H1 (cell line): ENCODE measurements at regions not wholly inside any gene's neighbourhood (a gene's known extent, or its start where the extent isn't known, plus 50 kb on each side); places are given as distances from the start of the nearest gene placed in this dataset.

Experiments
- CTCF ChIA-PET: fragments of 300-600 bp; sonication (Branson Sonifier 250); formaldehyde crosslinking; loops from one replicate; lab custom pipeline; 2021; ENCODE audit not compliant: partially characterized antibody; lab: Charles Lee
- POLR2A ChIA-PET: fragments of 300-600 bp; sonication (Branson Sonifier 250); formaldehyde crosslinking; loops from one replicate; lab custom pipeline; 2021; ENCODE audit warnings: inconsistent platforms; ENCODE audit not compliant: partially characterized antibody; lab: Charles Lee
- DNase-seq, 2 experiments: peaks; one replicate each; pipeline versions ENCODE4 v3.0.0 to v3.0.0-alpha.2; 2010 to 2022; ENCODE audit warnings: low spot score in 2 of 2, low read depth in 1 of 2, mixed read lengths in 1 of 2
- FAIRE-seq: peaks from 2 replicates; lab custom pipeline; 2011; peaks lifted over from hg19 to GRCh38; lab: Jason Lieb, UNC
- H2AFZ ChIP-seq: 2 replicates; pipeline ENCODE4 v1.8.1; 2012; ENCODE audit warnings: low read length, inconsistent platforms
- H2AK5ac ChIP-seq: 2 replicates; pipeline ENCODE4 v1.6.1; 2013; ENCODE audit warnings: low read depth, low read length
- H2BK120ac ChIP-seq: replicated peaks from 2 replicates; pipeline ENCODE3; 2013; ENCODE audit warnings: low read depth, low read length, inconsistent platforms
- H2BK12ac ChIP-seq: 2 replicates; pipeline ENCODE4 v1.6.1; 2013; ENCODE audit warnings: low read depth, low read length
- H2BK15ac ChIP-seq: 2 replicates; pipeline ENCODE4 v1.6.1; 2013; ENCODE audit warnings: low read length
- H2BK20ac ChIP-seq: 2 replicates; pipeline ENCODE4 v1.6.1; 2013; ENCODE audit warnings: low read length
- H2BK5ac ChIP-seq: 2 replicates; pipeline ENCODE4 v1.6.1; 2013; ENCODE audit warnings: low read depth, low read length
- H3K14ac ChIP-seq: 2 replicates; pipeline ENCODE4 v1.6.1; 2013; ENCODE audit warnings: inconsistent platforms; ENCODE audit not compliant: insufficient read length
- H3K18ac ChIP-seq: 2 replicates; pipeline ENCODE4 v1.6.1; 2013; ENCODE audit warnings: low read length; ENCODE audit errors: extremely low read depth
- H3K23ac ChIP-seq: 2 replicates; pipeline ENCODE4 v1.6.1; 2013; ENCODE audit warnings: inconsistent platforms; ENCODE audit not compliant: insufficient read length
- H3K23me2 ChIP-seq: 2 replicates; pipeline ENCODE4 v1.6.1; 2013; ENCODE audit warnings: low read depth, low read length
- H3K27ac ChIP-seq: 2 replicates; pipeline ENCODE4 v1.6.1; 2011; ENCODE audit warnings: low read depth, low read length, inconsistent platforms
- H3K27me3 ChIP-seq, 4 experiments: replicated peaks in 1 of 4; 1 replicate in 1 of 4; 2 replicates in 3 of 4; pipeline versions ENCODE4 v1.6.1 to v1.8.1; 2011 to 2013; ENCODE audit warnings: low read length in 3 of 4, mild to moderate bottlenecking in 3 of 4, inconsistent platforms in 2 of 4, mixed read lengths in 2 of 4, moderate library complexity in 1 of 4; ENCODE audit not compliant: control insufficient read depth in 3 of 4, insufficient read depth in 3 of 4; ENCODE audit errors: extremely low read depth in 1 of 4
- H3K36me3 ChIP-seq, 4 experiments: 2 replicates each; pipeline versions ENCODE4 v1.6.1 to v1.8.1; 2011 to 2013; ENCODE audit warnings: mild to moderate bottlenecking in 4 of 4, low read length in 3 of 4, moderate library complexity in 2 of 4, control low read depth in 1 of 4, inconsistent platforms in 1 of 4; ENCODE audit not compliant: insufficient read depth in 4 of 4, control insufficient read depth in 2 of 4
- H3K4ac ChIP-seq: replicated peaks from 2 replicates; pipeline ENCODE3; 2013; ENCODE audit warnings: low read length, low read depth, mixed read lengths, inconsistent platforms; ENCODE audit not compliant: insufficient read length
- H3K4me1 ChIP-seq, 4 experiments: replicated peaks in 1 of 4; 1 replicate in 1 of 4; 2 replicates in 3 of 4; pipeline versions ENCODE4 v1.6.1 to v1.8.1; 2011 to 2013; ENCODE audit warnings: low read length in 3 of 4, inconsistent platforms in 2 of 4, mixed read lengths in 1 of 4; ENCODE audit not compliant: insufficient read depth in 4 of 4, control insufficient read depth in 3 of 4
- H3K4me2 ChIP-seq, 2 experiments: 2 replicates each; pipeline versions ENCODE4 v1.6.1 to v1.8.1; 2011 to 2013; ENCODE audit warnings: low read depth in 2 of 2, low read length in 2 of 2, control low read depth in 1 of 2, inconsistent platforms in 1 of 2, mild to moderate bottlenecking in 1 of 2; ENCODE audit not compliant: insufficient read depth in 1 of 2
- H3K4me3 ChIP-seq, 4 experiments: fragments of 200-600, 300-600 bp in 1 of 4; sonication (generic), shearing (Covaris generic), sonication (Bioruptor Twin) in 1 of 4; 2 replicates each; pipeline versions ENCODE4 v1.5.1 to v1.8.1; 2011 to 2016; ENCODE audit warnings: low read length in 4 of 4, low read depth in 3 of 4, control low read depth in 2 of 4, inconsistent platforms in 2 of 4, mild to moderate bottlenecking in 2 of 4, mixed read lengths in 1 of 4, moderate library complexity in 1 of 4; ENCODE audit not compliant: insufficient read depth in 2 of 4; ENCODE audit errors: extremely low read depth in 1 of 4
- H3K56ac ChIP-seq: replicated peaks from 2 replicates; pipeline ENCODE3; 2013; ENCODE audit warnings: low read depth, mild to moderate bottlenecking, mixed read lengths, low read length, inconsistent platforms; ENCODE audit not compliant: insufficient read length
- H3K79me1 ChIP-seq: 2 replicates; pipeline ENCODE4 v1.6.1; 2013; ENCODE audit warnings: low read depth, low read length, control low read depth
- H3K79me2 ChIP-seq, 2 experiments: 2 replicates each; pipeline versions ENCODE4 v1.6.1 to v1.8.1; 2012 to 2013; ENCODE audit warnings: low read length in 2 of 2, mild to moderate bottlenecking in 2 of 2, inconsistent platforms in 1 of 2; ENCODE audit not compliant: insufficient read depth in 2 of 2, control insufficient read depth in 1 of 2
- H3K9ac ChIP-seq, 4 experiments: replicated peaks in 1 of 4; 1 replicate in 1 of 4; 2 replicates in 3 of 4; pipeline versions ENCODE4 v1.6.1 to v1.8.1; 2011 to 2013; ENCODE audit warnings: low read depth in 3 of 4, low read length in 3 of 4, control low read depth in 2 of 4, mild to moderate bottlenecking in 2 of 4, moderate library complexity in 2 of 4, inconsistent platforms in 1 of 4; ENCODE audit errors: extremely low read depth in 1 of 4
- H3K9me3 ChIP-seq, 2 experiments: 2 replicates each; pipeline versions ENCODE4 v1.6.1 to v1.8.1; 2012 to 2013; ENCODE audit warnings: mild to moderate bottlenecking in 2 of 2, moderate library complexity in 2 of 2, control low read depth in 1 of 2, inconsistent platforms in 1 of 2, low read depth in 1 of 2, low read length in 1 of 2, mixed read lengths in 1 of 2; ENCODE audit not compliant: insufficient read depth in 2 of 2
- H4K20me1 ChIP-seq, 2 experiments: replicated peaks in 1 of 2; 2 replicates each; pipeline versions ENCODE3 to v1.8.1; 2011 to 2013; ENCODE audit warnings: inconsistent platforms in 2 of 2, low read length in 2 of 2, mild to moderate bottlenecking in 1 of 2; ENCODE audit not compliant: insufficient read depth in 2 of 2, control insufficient read depth in 1 of 2
- H4K5ac ChIP-seq: 2 replicates; pipeline ENCODE4 v1.6.1; 2013; ENCODE audit warnings: low read length, low read depth, mixed read lengths, inconsistent platforms; ENCODE audit not compliant: insufficient read length
- H4K8ac ChIP-seq: 2 replicates; pipeline ENCODE4 v1.8.0; 2013; ENCODE audit warnings: mild to moderate bottlenecking, moderate library complexity, low read length, inconsistent platforms; ENCODE audit not compliant: insufficient read depth; ENCODE audit errors: extremely low read depth
- H4K91ac ChIP-seq: replicated peaks from 2 replicates; pipeline ENCODE3; 2013; ENCODE audit warnings: low read length, mixed read lengths, inconsistent platforms; ENCODE audit not compliant: insufficient read length
- BACH1 ChIP-seq: IDR thresholded peaks from 2 replicates; pipeline ENCODE4 v1.6.1; 2012; ENCODE audit warnings: low read length, improper control_type of control experiment
- BRCA1 ChIP-seq: IDR thresholded peaks from 2 replicates; pipeline ENCODE4 v1.6.1; 2012; ENCODE audit warnings: low read depth, low read length, improper control_type of control experiment
- JUND ChIP-seq: IDR thresholded peaks from 2 replicates; pipeline ENCODE4 v1.6.1; 2011; ENCODE audit warnings: mild to moderate bottlenecking, improper control_type of control experiment, low read length
- KDM4A ChIP-seq: IDR thresholded peaks from one replicate; pipeline ENCODE4 v1.7.1; 2012; ENCODE audit warnings: low read depth, mild to moderate bottlenecking, moderate library complexity, low read length, inconsistent platforms; ENCODE audit not compliant: severe bottlenecking
- POU5F1 ChIP-seq: IDR thresholded peaks from 2 replicates; pipeline ENCODE4 v1.6.1; 2011; ENCODE audit warnings: low read depth, mild to moderate bottlenecking, low read length, moderate library complexity
- SIRT6 ChIP-seq: IDR thresholded peaks from one replicate; pipeline ENCODE4 v1.7.1; 2012; ENCODE audit warnings: low read length, inconsistent platforms

DNA sequence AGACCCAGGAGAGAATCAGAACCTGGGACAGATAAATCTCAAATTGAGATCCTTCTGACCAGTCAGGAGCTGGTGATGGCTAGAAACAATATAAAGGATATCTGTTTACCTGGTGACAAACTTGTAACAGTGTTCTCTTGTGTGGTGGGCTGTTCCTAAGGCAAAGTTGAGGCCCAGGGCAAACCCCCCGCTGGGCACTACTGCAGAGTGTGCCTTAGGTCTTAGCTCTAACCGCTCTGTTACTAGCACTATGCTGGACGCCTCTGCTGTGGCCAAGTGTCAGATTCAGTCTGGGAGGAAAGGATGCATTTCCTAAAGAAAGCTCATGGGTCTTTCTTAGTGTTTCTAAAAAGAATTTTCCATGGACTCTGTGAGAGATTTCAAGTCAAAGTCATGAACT, 146.5 kb upstream of the MEIS2 start (continued):
- TF ChIP-seq JUND (no peak), BACH1 (no peak)

DNA sequence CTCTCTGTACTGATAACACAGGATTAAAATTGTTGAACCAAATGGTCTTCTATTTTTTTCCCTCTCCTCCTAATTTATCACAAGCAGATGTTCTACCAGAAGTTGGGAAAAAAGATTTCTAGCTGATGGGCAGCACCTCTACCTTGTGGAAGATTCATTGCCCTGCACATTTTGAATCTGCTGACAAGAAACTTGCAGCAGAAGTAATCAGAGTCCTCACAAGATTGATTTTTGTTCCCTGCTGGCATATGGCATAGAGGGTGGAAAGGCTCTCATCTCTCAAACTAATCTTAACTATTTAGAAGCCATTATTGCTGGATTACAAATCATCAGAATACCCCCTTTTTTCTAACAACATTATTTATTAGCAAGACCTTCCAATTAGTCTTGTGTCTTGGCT, 148.9 kb upstream of the MEIS2 start:
- Histone ChIP-seq H2BK20ac (no peak overlapping the region), H4K91ac (no peak overlapping the region), H3K4me3 (no peak overlapping the region), H3K79me2 (no peaks in the 10 kb centered on the region), H3K4me2 (no peak overlapping the region), H3K4me1 (peaks cover 0 to 3% (median 0%) of the 10 kb centered on the region in 4 experiments; a peak in 1 of 7 replicates), H3K9ac (no peak overlapping the region), H3K36me3 (no peaks in the 10 kb centered on the region), H2AFZ (no peak overlapping the region), H3K14ac (no peak overlapping the region), H3K9me3 (no peaks in the 10 kb centered on the region), H4K5ac (no peak overlapping the region), H2BK12ac (no peak overlapping the region), H3K56ac (no peak overlapping the region), H2AK5ac (no peak overlapping the region), H3K27ac (no peak overlapping the region), H4K8ac (no peak overlapping the region), H2BK15ac (no peak overlapping the region), H3K18ac (no peak overlapping the region), H2BK120ac (no peak overlapping the region), H3K27me3 (no peaks in the 10 kb centered on the region), H3K79me1 (no peaks in the 10 kb centered on the region), H3K23ac (no peak overlapping the region), H3K4ac (no peak overlapping the region), H3K23me2 (no peaks in the 10 kb centered on the region), H4K20me1 (no peaks in the 10 kb centered on the region), H2BK5ac (no peak overlapping the region)
- FAIRE-seq (no peak), DNase-seq (no peak)
- ChIA-PET POLR2A (no interaction called here), CTCF (no interaction called here)
- no peak for TF ChIP-seq SIRT6
- TF ChIP-seq KDM4A = no peak
- no peak for TF ChIP-seq BRCA1
- no peak for TF ChIP-seq POU5F1
